GM21825 (cell line): ENCODE measurements at regions not wholly inside any gene's neighbourhood (a gene's known extent, or its start where the extent isn't known, plus 50 kb on each side); places are given as distances from the start of the nearest gene placed in this dataset.

Experiments
- ATAC-seq: cut with Tn5 transposase; IDR thresholded peaks from one replicate; pipeline ENCODE4 v1.9.1; 2021; ENCODE audit warnings: mild to moderate bottlenecking, moderate library complexity; ENCODE audit not compliant: unreplicated experiment

- ATAC-seq = no peak
Measured at GRCh38 chr3:144197582-144197981, 226.0 kb downstream of the DIPK2A start.

- no peak for ATAC-seq
Measured at GRCh38 chr3:144200004-144200403, 228.4 kb downstream of the DIPK2A start.

- no peak for ATAC-seq
Measured at GRCh38 chr3:144200466-144200865, 228.8 kb downstream of the DIPK2A start.

- no peak for ATAC-seq
Measured at GRCh38 chr3:144221761-144222160, 250.1 kb downstream of the DIPK2A start.

- no peak for ATAC-seq
Measured at GRCh38 chr3:144229330-144229729, 257.7 kb downstream of the DIPK2A start.

- no peak for ATAC-seq
Measured at GRCh38 chr3:144229953-144230352, 258.3 kb downstream of the DIPK2A start.

GRCh38 chr3:144235489-144235888, 263.9 kb downstream of the DIPK2A start:
- no peak for ATAC-seq

- no peak for ATAC-seq
Measured at GRCh38 chr3:144237351-144237750, 265.7 kb downstream of the DIPK2A start.

GRCh38 chr3:144241404-144241803, 269.8 kb downstream of the DIPK2A start:
- no peak for ATAC-seq

- no peak for ATAC-seq
Measured at GRCh38 chr3:144242747-144243146, 271.1 kb downstream of the DIPK2A start.

- ATAC-seq = no peak
Measured at GRCh38 chr3:144244662-144245061, 273.0 kb downstream of the DIPK2A start.

- no peak for ATAC-seq
Measured at GRCh38 chr3:144252896-144253295, 281.3 kb downstream of the DIPK2A start.

GRCh38 chr3:144257381-144257780, 285.8 kb downstream of the DIPK2A start:
- no peak for ATAC-seq

GRCh38 chr3:144259267-144259666, 287.6 kb downstream of the DIPK2A start:
- ATAC-seq = no peak

GRCh38 chr3:144263706-144264105, 292.1 kb downstream of the DIPK2A start:
- ATAC-seq = no peak

- no peak for ATAC-seq
Measured at GRCh38 chr3:144264350-144264749, 292.7 kb downstream of the DIPK2A start.

- no peak for ATAC-seq
Measured at GRCh38 chr3:144264794-144265193, 293.2 kb downstream of the DIPK2A start.

- ATAC-seq = no peak
Measured at GRCh38 chr3:144265542-144266100, 294.0 kb downstream of the DIPK2A start.

- no peak for ATAC-seq
Measured at GRCh38 chr3:144270100-144270499, 298.5 kb downstream of the DIPK2A start.

GRCh38 chr3:144272680-144273079, 301.1 kb downstream of the DIPK2A start:
- ATAC-seq = no peak

GRCh38 chr3:144273601-144274000, 302.0 kb downstream of the DIPK2A start:
- no peak for ATAC-seq

GRCh38 chr3:144275005-144275404, 303.4 kb downstream of the DIPK2A start:
- ATAC-seq = no peak

GRCh38 chr3:144282313-144282712, 310.7 kb downstream of the DIPK2A start:
- no peak for ATAC-seq
